ENCODE measurements at regions not wholly inside any gene's neighbourhood (a gene's known extent, or its start where the extent isn't known, plus 50 kb on each side); places are given as distances from the start of the nearest gene placed in this dataset.

DNA sequence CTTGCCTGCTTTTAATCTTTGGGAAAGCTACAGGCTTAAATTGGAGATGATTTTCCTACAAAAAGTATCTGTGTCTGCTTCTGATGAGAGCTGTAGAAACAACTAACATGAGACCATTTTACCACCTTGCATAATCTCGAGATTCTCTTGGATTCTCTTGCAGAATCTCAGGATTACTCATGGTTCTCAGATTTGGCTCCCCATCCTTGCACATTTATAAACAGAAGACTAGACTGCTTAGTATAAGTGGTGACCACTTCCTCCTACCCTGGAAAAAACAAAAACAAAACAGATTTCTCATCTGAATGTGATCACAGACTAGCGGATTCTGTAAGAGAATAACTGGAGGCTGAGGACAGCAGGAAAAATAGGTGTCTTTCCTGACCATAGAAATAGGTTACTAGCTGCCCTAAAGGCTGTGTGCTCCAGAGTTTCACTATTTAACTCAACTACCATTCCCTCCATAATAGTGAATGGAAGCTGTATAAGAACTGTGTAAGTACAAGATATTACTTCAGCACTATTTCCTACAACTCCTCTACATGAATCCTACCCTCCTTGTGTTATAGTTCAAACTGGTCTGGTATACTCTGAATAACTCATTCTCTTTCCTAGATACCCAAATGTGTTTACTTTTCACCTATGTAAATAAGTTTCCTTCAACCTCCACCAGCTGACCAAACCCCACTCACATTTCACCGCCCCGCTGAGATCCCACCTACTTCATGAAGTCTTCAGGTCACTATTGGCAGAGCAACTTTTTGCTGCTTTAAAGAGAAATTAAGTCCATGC lies 122.2 kb upstream of the C2CD4B start:
- Mint-ChIP-seq H3K27ac (no peak overlapping the region), H3K36me3 (no peaks in the 10 kb centered on the region)

DNA sequence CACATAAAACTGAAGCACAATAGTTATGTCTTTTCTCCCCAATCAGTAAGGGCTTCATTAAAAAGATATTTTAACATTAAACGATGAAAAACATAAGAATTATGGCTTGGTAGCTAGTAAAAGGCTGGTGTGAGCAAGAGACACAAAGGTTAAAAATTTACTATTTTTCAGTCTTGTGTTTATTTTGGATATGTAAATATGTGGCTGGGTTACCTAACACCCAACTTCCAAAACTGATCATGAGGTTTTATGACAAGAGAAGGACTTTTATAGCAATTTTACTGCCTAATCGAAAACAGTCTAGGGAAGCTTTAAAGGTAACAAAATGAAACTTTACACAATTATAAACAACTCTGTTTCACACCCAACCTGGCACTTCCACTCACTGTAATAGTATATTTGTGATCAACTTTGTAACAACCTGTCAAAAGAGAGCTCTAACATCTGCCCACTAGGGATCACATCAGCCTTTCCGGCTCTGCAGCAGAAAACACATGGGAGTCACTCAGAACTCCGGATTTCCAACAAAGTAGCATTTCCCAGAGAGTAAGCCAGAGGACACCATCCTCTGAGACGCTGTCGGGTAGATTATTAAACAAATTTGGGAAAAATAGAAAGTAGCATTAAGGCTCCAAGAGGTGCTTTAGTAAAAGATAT lies 123.4 kb upstream of the C2CD4B start:
- Mint-ChIP-seq H3K27ac (no peak overlapping the region), H3K9me3 (peaks cover 1% of the 10 kb centered on the region)

More for the DNA sequence above, 122.2 kb upstream of the C2CD4B start:
- H3K27me3 Mint-ChIP-seq: peaks cover 53% of the 10 kb centered on the region
- DNase-seq: no peak
- H3K4me1 Mint-ChIP-seq: no peaks in the 10 kb centered on the region
- H3K4me3 Mint-ChIP-seq: no peak overlapping the region
- peaks cover 1% of the 10 kb centered on the region for H3K9me3 Mint-ChIP-seq

DNA sequence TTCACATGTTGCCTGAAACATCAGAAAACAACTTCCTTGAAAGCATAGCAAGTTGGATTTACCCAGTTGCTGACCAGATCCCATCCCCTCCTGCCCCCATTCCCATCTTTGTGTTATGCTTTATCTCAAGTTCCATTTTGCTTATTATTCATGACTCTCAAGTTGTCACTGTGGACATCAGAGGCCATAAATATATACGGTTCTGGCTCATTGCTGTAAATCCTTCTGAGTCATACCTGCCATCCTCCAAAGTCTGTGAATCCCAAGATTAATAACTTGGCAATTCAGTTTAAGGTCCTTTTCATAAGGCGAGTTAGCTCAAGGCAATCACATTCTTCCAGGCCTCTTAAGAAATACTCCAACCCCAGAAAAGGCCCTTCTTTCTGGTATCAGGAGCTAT lies 126.2 kb upstream of the C2CD4B start:
- Mint-ChIP-seq H3K9me3 (peaks cover 1% of the 10 kb centered on the region), H3K27ac (no peak overlapping the region), H3K4me1 (no peaks in the 10 kb centered on the region), H3K36me3 (no peaks in the 10 kb centered on the region), H3K27me3 (peaks cover 47% of the 10 kb centered on the region), H3K4me3 (no peak overlapping the region)
- DNase-seq: no peak

More for the DNA sequence above, 123.4 kb upstream of the C2CD4B start:
- no peaks in the 10 kb centered on the region for H3K36me3 Mint-ChIP-seq
- no peak overlapping the region for H3K4me3 Mint-ChIP-seq
- DNase-seq: no peak
- H3K27me3 Mint-ChIP-seq: peaks cover 54% of the 10 kb centered on the region
- no peaks in the 10 kb centered on the region for H3K4me1 Mint-ChIP-seq

DNA sequence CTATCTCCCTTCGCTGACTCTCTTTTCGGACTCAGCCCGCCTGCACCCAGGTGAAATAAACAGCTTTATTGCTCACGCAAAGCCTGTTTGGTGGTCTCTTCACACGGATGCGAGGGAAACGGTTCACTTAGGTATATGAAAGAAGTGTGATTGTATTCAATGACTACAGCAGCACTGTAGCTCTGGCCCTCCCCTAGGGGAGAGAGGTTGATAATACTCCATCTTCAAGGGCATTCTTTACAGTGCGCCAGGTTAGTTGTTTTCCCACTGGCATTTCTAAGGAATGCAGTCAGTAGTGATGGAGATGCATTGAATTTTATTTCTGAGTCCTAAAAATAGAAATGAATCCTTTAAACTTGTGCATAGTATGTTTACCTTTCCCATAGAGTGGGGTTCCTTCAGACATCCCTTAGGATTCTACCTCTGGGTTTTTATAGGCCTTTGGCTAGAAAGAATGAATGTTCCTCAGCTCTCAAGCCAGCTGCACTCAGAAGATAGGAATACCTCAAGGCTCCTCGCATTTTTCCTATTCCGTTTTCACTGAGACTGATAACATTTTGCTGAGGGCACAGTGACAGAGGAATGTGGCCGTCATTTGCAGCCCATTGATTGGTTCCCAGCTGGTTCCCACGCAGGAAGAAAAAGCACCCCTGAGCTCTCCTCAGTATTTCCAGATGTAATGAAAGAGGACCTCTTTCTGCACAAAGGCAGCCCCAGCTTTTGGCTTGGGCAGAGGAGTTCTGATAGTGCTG lies 131.8 kb upstream of the C2CD4B start:
- Mint-ChIP-seq H3K27ac (no peak overlapping the region), H3K36me3 (no peaks in the 10 kb centered on the region), H3K4me1 (no peaks in the 10 kb centered on the region), H3K27me3 (peaks cover 18% of the 10 kb centered on the region), H3K9me3 (peaks cover 1% of the 10 kb centered on the region), H3K4me3 (no peak overlapping the region)
- DNase-seq: no peak

DNA sequence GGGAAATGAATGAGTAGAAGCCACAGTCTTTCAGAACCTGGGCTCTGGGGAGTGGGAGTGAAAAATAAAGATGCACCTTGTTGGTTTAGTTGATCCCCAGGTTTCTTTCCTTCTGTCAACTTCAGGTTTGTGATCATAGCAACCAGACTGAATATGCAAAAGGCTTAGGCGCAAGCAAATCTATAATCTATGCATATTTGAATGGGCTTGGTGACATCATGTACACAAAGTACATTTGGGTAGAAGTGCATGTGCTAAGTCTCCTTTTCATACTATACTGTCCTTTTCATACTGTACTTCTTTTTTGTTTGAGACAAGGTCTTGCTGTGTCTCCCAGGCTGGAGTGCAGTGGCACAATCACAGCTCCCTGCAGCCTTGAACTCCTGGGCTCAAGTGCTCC lies 132.4 kb upstream of the C2CD4B start:
- H3K4me1 Mint-ChIP-seq: no peaks in the 10 kb centered on the region
- H3K27ac Mint-ChIP-seq: no peak overlapping the region
- no peak for DNase-seq
- H3K36me3 Mint-ChIP-seq: no peaks in the 10 kb centered on the region
- H3K9me3 Mint-ChIP-seq: no peaks in the 10 kb centered on the region
- no peak overlapping the region for H3K4me3 Mint-ChIP-seq
- peaks cover 20% of the 10 kb centered on the region for H3K27me3 Mint-ChIP-seq

DNA sequence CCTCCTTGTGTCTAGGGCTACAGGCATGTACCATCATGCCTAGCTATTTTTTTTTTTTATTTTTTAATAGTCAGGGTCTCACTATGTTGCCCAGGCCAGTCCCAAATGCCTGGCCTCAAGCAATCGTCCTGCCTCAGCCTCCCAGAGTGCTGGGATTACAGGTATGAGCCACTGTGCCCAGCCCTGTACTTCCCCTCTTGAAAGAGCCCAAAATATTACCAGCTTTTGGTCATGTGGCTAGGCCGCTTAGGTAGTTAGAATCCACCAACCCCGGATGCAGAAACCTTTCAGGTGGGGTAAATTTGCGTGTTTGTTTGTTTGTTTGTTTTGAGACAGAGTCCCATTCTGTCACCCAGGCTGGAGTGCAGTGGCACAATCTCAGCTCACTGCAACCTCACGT lies 132.8 kb upstream of the C2CD4B start:
- Mint-ChIP-seq H3K4me1 (no peaks in the 10 kb centered on the region), H3K4me3 (no peak overlapping the region), H3K27ac (no peak overlapping the region), H3K27me3 (peaks cover 24% of the 10 kb centered on the region), H3K36me3 (no peaks in the 10 kb centered on the region), H3K9me3 (no peaks in the 10 kb centered on the region)
- DNase-seq: no peak

DNA sequence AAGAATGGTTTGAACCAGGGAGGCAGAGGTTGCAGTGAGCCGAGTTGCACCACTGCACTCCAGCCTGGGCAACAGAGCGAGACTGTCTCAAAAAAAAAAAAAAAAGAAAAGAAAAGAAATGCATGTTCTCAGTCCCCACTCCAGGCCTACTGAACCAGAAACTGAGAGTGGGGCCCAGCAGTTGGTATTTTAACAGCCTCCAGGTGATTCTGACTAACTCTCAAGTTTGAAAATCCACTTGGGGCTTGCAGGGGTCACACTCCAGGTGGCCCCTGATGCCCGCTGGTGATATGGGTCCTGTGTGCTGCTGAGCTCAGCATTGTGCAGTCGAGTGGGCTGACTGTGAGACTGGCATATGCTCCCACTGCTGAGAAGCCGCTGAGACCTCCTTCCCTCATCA lies 133.7 kb upstream of the C2CD4B start:
- no peak overlapping the region for H3K27ac Mint-ChIP-seq
- H3K27me3 Mint-ChIP-seq: peaks cover 23% of the 10 kb centered on the region
- H3K4me1 Mint-ChIP-seq: no peaks in the 10 kb centered on the region

DNA sequence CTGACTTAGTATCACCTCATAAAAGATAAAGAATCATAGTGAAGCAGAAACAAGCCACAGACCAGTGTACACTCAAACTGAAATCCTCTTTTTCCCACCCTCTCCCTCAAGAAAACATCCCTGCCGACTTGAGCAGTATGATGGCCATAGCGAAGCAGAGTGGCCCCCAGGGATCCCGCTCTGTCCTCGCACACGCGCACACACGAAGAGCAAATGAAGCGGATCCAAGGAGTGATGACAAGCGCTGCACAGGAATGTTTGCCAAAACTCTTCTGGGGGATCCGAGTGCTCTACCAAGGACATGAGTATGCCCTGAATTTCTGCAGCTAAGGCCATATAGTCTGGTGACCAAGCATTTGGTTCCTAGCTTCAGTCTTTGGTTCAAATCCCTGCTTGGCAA lies 134.5 kb upstream of the C2CD4B start:
- Mint-ChIP-seq H3K27me3 (peaks cover 25% of the 10 kb centered on the region), H3K27ac (no peak overlapping the region), H3K9me3 (no peaks in the 10 kb centered on the region), H3K4me3 (no peak overlapping the region), H3K4me1 (no peaks in the 10 kb centered on the region), H3K36me3 (no peaks in the 10 kb centered on the region)
- DNase-seq: no peak

More for the DNA sequence above, 133.7 kb upstream of the C2CD4B start:
- no peaks in the 10 kb centered on the region for H3K9me3 Mint-ChIP-seq
- no peaks in the 10 kb centered on the region for H3K36me3 Mint-ChIP-seq
- DNase-seq: no peak
- no peak overlapping the region for H3K4me3 Mint-ChIP-seq

DNA sequence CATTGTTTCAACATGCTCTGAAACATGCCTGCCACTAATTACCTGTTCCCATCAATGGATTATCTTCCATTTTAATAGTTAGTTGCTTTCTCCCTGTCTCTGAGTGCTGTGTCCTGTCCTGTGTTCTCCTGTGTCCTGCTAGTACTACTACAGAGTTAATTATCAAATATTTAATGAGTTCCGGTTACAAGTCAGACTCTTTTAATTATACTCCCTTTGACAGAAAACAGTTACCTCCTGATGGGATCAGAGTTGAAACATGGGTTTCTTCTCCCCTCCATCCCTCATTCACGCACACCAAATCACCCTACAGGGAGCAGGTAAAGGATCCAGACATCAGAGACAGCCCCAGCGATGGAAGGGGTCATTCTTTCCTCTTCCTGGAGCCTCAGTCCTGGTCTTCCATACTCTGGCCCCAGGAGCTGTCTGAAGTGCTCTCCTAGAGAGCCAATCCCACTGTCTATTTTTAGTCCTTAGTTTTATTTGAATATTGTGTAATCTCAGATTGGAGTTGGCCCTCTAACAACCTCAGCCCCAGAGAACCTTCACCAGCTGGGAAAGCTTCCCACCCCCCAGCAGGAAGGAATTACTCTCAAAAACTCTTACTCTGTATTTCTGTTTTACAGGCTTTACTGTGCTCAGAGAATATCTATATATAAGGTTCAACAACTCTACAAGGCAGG lies 137.0 kb upstream of the C2CD4B start:
- no peaks in the 10 kb centered on the region for H3K36me3 Mint-ChIP-seq
- H3K4me3 Mint-ChIP-seq: no peak overlapping the region
- H3K27me3 Mint-ChIP-seq: peaks cover 37% of the 10 kb centered on the region
- H3K9me3 Mint-ChIP-seq: no peaks in the 10 kb centered on the region
- no peak for DNase-seq
- H3K27ac Mint-ChIP-seq: no peak overlapping the region
- H3K4me1 Mint-ChIP-seq: peaks cover 7% of the 10 kb centered on the region

DNA sequence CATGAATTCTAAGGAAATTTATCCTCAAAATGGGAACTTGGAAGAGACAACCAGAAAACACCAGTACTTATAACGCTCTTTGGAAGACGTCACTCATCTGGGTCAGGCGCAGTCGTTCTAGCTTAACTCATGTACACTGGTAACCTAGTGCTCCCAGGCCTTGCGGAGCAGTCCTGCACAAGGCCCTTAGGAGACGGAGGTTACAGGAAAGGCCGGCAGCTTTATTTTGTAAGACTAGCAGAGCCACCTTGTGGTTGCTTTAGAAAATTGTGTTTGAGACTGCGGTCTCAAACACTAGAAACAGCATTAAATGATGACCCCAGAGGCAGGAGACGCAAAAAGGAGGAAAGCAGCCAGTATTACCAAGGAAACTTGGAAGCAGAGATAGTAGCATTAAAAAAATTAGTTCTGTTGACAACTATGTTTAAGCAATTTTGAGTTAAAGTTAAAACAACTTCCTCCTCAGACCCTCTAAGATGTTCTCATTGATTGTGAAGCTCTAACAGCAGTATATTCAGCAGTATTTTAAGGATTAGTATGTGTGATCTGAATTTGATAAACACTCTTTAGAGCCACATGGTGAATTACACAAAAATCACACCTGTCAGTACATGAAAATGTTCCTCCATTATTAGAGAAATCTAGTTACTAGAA lies 141.9 kb upstream of the C2CD4B start:
- no peak for DNase-seq
- H3K4me1 Mint-ChIP-seq: peaks cover 7% of the 10 kb centered on the region
- peaks cover 69% of the 10 kb centered on the region for H3K27me3 Mint-ChIP-seq
- no peaks in the 10 kb centered on the region for H3K36me3 Mint-ChIP-seq
- H3K4me3 Mint-ChIP-seq: peak overlapping the region; percentile 8
- no peak overlapping the region for H3K27ac Mint-ChIP-seq
- H3K9me3 Mint-ChIP-seq: peaks cover under 1% of the 10 kb centered on the region

DNA sequence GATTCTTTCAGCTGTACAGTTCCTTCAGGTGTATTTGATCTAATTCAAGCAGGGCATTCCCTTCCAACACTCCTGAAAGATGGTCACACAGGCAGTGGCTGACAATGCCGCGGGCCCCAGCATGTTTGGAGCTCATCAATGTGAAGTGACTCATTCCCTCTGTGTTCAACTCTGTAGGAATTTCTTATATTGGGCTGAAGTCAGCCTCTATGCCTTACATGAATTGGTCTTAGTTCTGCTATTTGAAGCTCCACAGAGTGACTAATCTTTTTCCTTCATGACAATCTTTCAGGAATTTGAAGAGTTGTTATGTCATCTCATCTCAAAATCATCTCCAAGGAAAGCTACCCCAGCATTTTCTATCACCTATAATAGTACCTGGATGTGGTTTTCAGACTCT lies 142.5 kb upstream of the C2CD4B start:
- peaks cover 2% of the 10 kb centered on the region for H3K9me3 Mint-ChIP-seq
- no peaks in the 10 kb centered on the region for H3K36me3 Mint-ChIP-seq
- no peak overlapping the region for H3K27ac Mint-ChIP-seq
- H3K4me3 Mint-ChIP-seq: no peak overlapping the region
- peaks cover 69% of the 10 kb centered on the region for H3K27me3 Mint-ChIP-seq
- no peak for DNase-seq
- peaks cover 7% of the 10 kb centered on the region for H3K4me1 Mint-ChIP-seq

DNA sequence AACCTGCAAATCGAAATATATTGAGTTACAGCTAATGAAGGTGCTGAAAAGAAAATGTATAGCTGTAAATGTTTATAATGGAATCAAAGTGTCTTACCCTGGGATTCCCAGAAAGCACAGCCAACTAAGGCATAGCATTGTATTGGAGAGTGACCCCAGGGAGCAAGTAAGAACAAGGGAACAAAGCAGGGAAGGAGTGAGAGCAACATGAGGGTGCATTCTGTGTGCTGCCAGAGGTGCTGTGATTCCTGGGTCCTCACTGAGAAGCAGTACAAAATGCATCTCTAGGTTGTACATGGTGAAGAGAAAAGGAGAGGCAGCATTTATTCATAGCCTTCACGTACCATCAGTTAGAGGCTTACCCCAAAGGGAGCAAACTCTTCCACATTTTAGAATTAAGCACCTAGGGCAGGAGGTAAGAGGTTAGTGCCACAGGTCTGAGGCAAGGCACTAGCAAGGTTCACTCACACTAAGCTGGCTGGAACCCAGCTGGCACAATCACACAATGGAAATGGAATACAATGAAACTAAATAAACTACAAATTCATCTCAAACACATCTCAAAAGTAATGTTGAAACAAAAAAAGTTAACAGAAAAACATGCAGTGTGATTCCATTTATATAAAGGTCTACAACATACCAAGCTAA lies 151.5 kb upstream of the C2CD4B start:
- Mint-ChIP-seq H3K27ac (no peak overlapping the region), H3K4me1 (no peaks in the 10 kb centered on the region)
- DNase-seq: no peak

DNA sequence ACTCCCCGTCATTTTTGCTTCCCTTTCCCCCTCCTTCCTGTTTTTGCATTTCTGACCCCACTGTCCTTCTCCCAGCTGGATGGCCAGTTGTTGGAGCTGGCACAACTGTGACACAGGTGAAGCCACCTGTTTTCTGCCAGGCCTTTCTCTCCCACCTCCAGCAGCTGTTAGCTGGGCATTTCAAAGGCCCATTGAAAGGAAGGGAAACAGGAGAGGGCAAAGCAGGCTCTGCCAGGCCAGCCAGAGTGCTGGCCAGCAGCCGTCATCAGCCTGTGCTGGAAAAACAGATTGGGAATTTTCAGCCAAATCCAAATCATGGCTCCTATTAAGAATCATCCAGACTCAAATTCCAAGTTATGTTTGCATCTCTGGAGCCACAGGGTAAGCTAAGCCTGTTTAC lies 155.2 kb upstream of the C2CD4B start:
- H3K4me3 Mint-ChIP-seq: no peak overlapping the region
- no peaks in the 10 kb centered on the region for H3K36me3 Mint-ChIP-seq
- H3K27ac Mint-ChIP-seq: no peak overlapping the region
- DNase-seq: no peak
- H3K27me3 Mint-ChIP-seq: peaks cover 17% of the 10 kb centered on the region
- no peaks in the 10 kb centered on the region for H3K4me1 Mint-ChIP-seq
- no peaks in the 10 kb centered on the region for H3K9me3 Mint-ChIP-seq

More for the DNA sequence above, 151.5 kb upstream of the C2CD4B start:
- peaks cover 2% of the 10 kb centered on the region for H3K9me3 Mint-ChIP-seq
- H3K4me3 Mint-ChIP-seq: no peak overlapping the region
- H3K36me3 Mint-ChIP-seq: no peaks in the 10 kb centered on the region
- H3K27me3 Mint-ChIP-seq: peaks cover 35% of the 10 kb centered on the region

DNA sequence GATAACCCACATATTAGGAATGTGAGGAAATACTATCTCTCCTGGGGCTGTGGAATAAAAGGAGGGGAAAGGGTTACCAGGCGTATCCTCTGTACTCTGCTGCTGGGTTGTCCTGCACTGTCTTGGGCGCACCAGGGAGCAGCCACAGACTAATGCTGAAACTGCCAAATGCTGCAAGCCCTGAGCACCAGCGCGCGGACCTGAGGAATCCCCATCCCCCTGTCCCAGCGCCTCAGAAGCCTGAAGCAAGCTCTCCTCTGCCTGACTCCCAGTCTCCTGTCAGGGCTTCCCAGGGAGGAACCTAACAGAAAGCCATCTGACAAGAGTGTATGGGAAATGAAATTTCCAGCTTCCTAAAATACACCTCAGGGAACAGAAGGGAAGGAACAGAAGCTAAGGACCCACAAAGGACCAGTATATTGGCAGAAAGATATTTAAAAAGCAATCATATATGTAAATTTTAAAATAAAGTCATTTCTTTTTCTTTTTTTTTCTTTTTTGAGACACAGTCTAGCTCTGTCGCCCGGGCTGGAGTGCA lies 158.3 kb upstream of the C2CD4B start:
- no peak for DNase-seq
- peaks cover 14% of the 10 kb centered on the region for H3K27me3 Mint-ChIP-seq
- no peaks in the 10 kb centered on the region for H3K9me3 Mint-ChIP-seq
- no peak overlapping the region for H3K27ac Mint-ChIP-seq
- no peaks in the 10 kb centered on the region for H3K4me1 Mint-ChIP-seq
- no peak overlapping the region for H3K4me3 Mint-ChIP-seq
- no peaks in the 10 kb centered on the region for H3K36me3 Mint-ChIP-seq

All from activated naive CD8-positive, alpha-beta T cell treated with anti-CD3 and anti-CD28 coated beads for 36 hours (primary cell).